Smooth muscle cell (in vitro differentiated cells): ENCODE measurements at regions not wholly inside any gene's neighbourhood (a gene's known extent, or its start where the extent isn't known, plus 50 kb on each side); places are given as distances from the start of the nearest gene placed in this dataset.
A peak's percentile ranks its signal among the peaks of the same experiment; 100 is the strongest.

Experiments
- DNase-seq: peaks from one replicate; lab custom pipeline; 2025; ENCODE audit not compliant: unreplicated experiment; lab: John Stamatoyannopoulos, UW
- H2AFZ ChIP-seq: fragments of 200-600 bp; sonication (generic); 2 replicates; pipeline ENCODE4 v1.6.0; 2016; ENCODE audit warnings: antibody characterized with exemption, low read depth, mild to moderate bottlenecking
- H3F3A ChIP-seq: fragments of 200-600 bp; sonication (generic); 2 replicates; pipeline ENCODE4 v1.6.0; 2017; ENCODE audit warnings: antibody characterized with exemption, low read depth
- H3K27ac ChIP-seq: fragments of 200-600 bp; sonication (generic); 2 replicates; pipeline ENCODE4 v1.5.1; 2016; ENCODE audit warnings: low read depth, mild to moderate bottlenecking
- H3K27me3 ChIP-seq: fragments of 200-600 bp; sonication (generic); 2 replicates; pipeline ENCODE4 v1.6.1; 2016; ENCODE audit warnings: low read depth, mild to moderate bottlenecking
- H3K36me3 ChIP-seq: fragments of 200-600 bp; sonication (generic); 2 replicates; pipeline ENCODE4 v1.5.1; 2016; ENCODE audit warnings: low read depth
- H3K4me1 ChIP-seq: fragments of 200-600 bp; sonication (generic); 2 replicates; pipeline ENCODE4 v1.5.1; 2016; ENCODE audit warnings: low read depth
- H3K4me2 ChIP-seq: fragments of 200-600 bp; sonication (generic); 2 replicates; pipeline ENCODE4 v1.6.0; 2016; ENCODE audit warnings: mild to moderate bottlenecking
- H3K4me3 ChIP-seq: fragments of 200-600 bp; sonication (generic); 2 replicates; pipeline ENCODE4 v1.5.1; 2016; ENCODE audit warnings: mild to moderate bottlenecking
- H3K79me2 ChIP-seq: fragments of 200-600 bp; sonication (generic); 2 replicates; pipeline ENCODE4 v1.6.0; 2016; ENCODE audit warnings: low read depth, mild to moderate bottlenecking
- H3K9ac ChIP-seq: fragments of 200-600 bp; sonication (generic); 2 replicates; pipeline ENCODE4 v1.6.0; 2016; ENCODE audit warnings: low read depth
- H3K9me3 ChIP-seq: fragments of 200-600 bp; sonication (generic); replicated peaks from 2 replicates; pipeline ENCODE4 v1.5.1; 2016; ENCODE audit warnings: low read depth
- H4K20me1 ChIP-seq: fragments of 200-600 bp; sonication (generic); 2 replicates; pipeline ENCODE4 v1.6.0; 2016; ENCODE audit warnings: low read depth
- WGBS: methylation state at CpG from one replicate; pipeline ENCODE4 v1.1.7; 2016; ENCODE audit warnings: low lambda C conversion rate; 5-methylcytosine and 5-hydroxymethylcytosine counted together
- TF ChIP-seq, protein P1 (sequence below): fragments of 200-600 bp; sonication (generic); IDR thresholded peaks from 2 replicates; pipeline ENCODE4 v1.5.1; 2017; ENCODE audit warnings: borderline replicate concordance, mild to moderate bottlenecking, antibody characterized with exemption; ENCODE audit not compliant: insufficient read depth, poor library complexity, severe bottlenecking

DNA sequence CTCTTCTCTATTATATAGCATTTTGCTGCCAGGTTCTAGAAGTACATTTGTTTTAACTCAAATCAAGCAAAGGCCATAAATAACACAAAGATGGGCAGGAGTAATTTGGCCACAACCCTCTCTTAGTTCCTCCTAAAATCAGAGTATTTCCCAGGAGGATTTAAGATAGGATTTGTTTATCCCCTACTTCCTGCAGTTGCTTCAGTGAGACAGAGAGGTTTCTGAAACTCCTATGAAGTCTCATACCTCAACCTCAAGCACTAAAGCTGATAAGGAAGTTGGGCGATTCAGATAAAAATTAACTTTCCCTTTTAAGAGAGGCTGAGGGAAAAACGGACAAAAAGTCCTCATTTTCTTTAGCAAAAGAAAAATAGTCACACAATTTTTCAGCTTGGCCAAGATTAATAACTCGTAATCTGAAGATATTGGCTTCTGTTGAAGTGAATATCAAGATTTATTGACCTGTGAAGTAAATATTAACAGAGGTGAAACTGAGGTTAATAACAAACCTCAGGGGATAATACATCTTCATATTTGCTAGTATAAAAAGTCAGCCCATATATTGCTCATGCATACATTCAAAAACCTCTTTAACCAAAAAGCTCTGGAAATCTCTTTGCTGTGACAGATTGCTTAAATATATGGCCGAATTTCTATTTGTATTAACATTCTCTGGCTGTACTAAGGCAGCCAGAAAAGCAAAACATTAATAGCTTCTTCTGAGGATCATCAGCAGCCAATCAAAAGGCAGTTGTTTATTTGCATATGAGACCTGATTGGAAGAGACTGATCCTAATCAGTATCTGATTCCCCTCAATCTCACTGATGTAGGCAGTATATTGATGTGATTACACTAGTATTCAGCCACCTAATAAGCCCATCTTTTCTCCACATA lies 90.6 kb upstream of the GADL1 start:
- H3F3A ChIP-seq: no peaks in the 10 kb centered on the region
- no peak for DNase-seq
- peaks cover 18% of the 10 kb centered on the region for H3K4me1 ChIP-seq
- 48% methylated on average over 4 of the region's 4 CpGs for WGBS
- no peaks in the 10 kb centered on the region for H4K20me1 ChIP-seq
- no peak overlapping the region for H3K9ac ChIP-seq
- TF ChIP-seq, protein P1, sequence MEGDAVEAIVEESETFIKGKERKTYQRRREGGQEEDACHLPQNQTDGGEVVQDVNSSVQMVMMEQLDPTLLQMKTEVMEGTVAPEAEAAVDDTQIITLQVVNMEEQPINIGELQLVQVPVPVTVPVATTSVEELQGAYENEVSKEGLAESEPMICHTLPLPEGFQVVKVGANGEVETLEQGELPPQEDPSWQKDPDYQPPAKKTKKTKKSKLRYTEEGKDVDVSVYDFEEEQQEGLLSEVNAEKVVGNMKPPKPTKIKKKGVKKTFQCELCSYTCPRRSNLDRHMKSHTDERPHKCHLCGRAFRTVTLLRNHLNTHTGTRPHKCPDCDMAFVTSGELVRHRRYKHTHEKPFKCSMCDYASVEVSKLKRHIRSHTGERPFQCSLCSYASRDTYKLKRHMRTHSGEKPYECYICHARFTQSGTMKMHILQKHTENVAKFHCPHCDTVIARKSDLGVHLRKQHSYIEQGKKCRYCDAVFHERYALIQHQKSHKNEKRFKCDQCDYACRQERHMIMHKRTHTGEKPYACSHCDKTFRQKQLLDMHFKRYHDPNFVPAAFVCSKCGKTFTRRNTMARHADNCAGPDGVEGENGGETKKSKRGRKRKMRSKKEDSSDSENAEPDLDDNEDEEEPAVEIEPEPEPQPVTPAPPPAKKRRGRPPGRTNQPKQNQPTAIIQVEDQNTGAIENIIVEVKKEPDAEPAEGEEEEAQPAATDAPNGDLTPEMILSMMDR: no peak
- no peaks in the 10 kb centered on the region for H3K79me2 ChIP-seq
- H3K27me3 ChIP-seq: no peaks in the 10 kb centered on the region
- no peaks in the 10 kb centered on the region for H3K9me3 ChIP-seq
- H3K36me3 ChIP-seq: no peaks in the 10 kb centered on the region
- no peak overlapping the region for H3K27ac ChIP-seq
- H3K4me3 ChIP-seq: no peak overlapping the region
- H3K4me2 ChIP-seq: peak overlapping the region; percentile 6
- no peak overlapping the region for H2AFZ ChIP-seq

DNA sequence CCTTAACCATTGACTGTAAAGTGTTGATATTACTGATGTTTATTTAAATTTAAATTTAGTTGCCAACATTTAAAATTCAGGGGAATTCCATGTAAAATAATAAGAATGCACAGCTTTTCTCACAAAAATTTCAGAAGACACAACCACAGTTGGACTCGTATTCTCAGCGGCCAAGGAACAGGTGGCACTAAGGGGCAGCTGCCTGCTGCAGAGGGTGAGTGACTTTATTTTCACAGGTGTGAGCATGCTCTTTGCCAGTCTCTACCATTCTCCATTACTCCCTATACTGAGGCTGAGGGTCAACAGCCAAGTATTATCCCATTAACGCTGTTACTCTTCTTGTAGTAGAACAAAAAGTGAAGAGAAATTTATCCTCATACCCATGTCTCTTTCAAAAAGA lies 92.1 kb upstream of the GADL1 start:
- Histone ChIP-seq H3K4me2 (no peak overlapping the region), H3K79me2 (no peaks in the 10 kb centered on the region), H3F3A (no peaks in the 10 kb centered on the region), H3K27ac (no peak overlapping the region), H3K36me3 (no peaks in the 10 kb centered on the region), H3K4me1 (peaks cover 18% of the 10 kb centered on the region), H3K27me3 (no peaks in the 10 kb centered on the region), H2AFZ (no peak overlapping the region), H4K20me1 (no peaks in the 10 kb centered on the region), H3K4me3 (no peak overlapping the region), H3K9ac (no peak overlapping the region), H3K9me3 (no peaks in the 10 kb centered on the region)
- WGBS: 94% methylated on average over 3 of the region's 3 CpGs
- TF ChIP-seq, protein P1: no peak
- no peak for DNase-seq

DNA sequence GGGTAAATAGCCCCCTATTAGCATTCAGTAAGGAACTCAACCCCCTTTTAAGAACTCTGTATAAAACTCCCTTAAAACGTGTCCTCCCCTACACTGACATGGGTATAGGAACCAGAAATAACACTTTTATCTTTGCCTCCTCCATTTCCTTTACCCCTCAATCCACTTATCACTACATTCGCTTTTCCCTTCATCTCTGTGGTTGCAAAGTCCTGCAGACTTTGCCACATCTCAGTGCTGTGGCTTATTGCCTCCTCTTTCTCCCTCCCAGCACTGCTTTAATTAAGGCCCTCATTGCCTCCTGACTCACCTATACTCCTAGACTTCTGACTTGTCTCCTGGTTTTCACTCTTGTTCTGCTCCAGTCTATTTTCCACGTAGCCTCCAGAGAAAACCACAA lies 94.3 kb upstream of the GADL1 start:
- Histone ChIP-seq H3F3A (no peaks in the 10 kb centered on the region), H3K9ac (no peak overlapping the region)

More for the DNA sequence above, 94.3 kb upstream of the GADL1 start:
- no peak for DNase-seq
- Histone ChIP-seq H3K79me2 (no peaks in the 10 kb centered on the region), H2AFZ (no peak overlapping the region), H3K27me3 (no peaks in the 10 kb centered on the region), H3K36me3 (no peaks in the 10 kb centered on the region), H3K4me3 (no peak overlapping the region), H3K4me1 (peaks cover 18% of the 10 kb centered on the region), H4K20me1 (no peaks in the 10 kb centered on the region), H3K27ac (peak overlapping the region; percentile 20), H3K9me3 (no peaks in the 10 kb centered on the region), H3K4me2 (peak overlapping the region; percentile 61)
- TF ChIP-seq, protein P1: no peak
- 16% methylated on average over 3 of the region's 3 CpGs for WGBS
